Adrenal gland (tissue), 5 donors: ENCODE measurements at regions not wholly inside any gene's neighbourhood (a gene's known extent, or its start where the extent isn't known, plus 50 kb on each side); places are given as distances from the start of the nearest gene placed in this dataset.

Source experiments
- CTCF ChIP-seq, 6 experiments: fragments of 450-650 bp in 4 of 6; fragments of 200-600 bp in 2 of 6; sonication (generic) in 1 of 6; IDR thresholded peaks; 1 replicate in 5 of 6; 2 replicates in 1 of 6; pipeline versions ENCODE4 v1.5.1 to v1.8.0; 2016 to 2021; ENCODE audit warnings: antibody characterized with exemption in 6 of 6, mild to moderate bottlenecking in 2 of 6, moderate library complexity in 1 of 6
- POLR2A ChIP-seq, 2 donors: fragments of 450-650 bp; IDR thresholded peaks; one replicate each; pipeline ENCODE4 v1.6.1; 2017; ENCODE audit warnings: antibody characterized with exemption in 2 of 2, mild to moderate bottlenecking in 2 of 2, moderate library complexity in 1 of 2
- donor health status: DM: no; HTN: no; CAD: no.

- TF ChIP-seq CTCF (IDR thresholded peaks at IDR 0.05) (no peak), POLR2A (IDR thresholded peaks at IDR 0.05) (no peak)
Observed at GRCh38 chr20:10922506-10922905, 248.7 kb upstream of the JAG1 start.
